ENCODE measurements at regions not wholly inside any gene's neighbourhood (a gene's known extent, or its start where the extent isn't known, plus 50 kb on each side); places are given as distances from the start of the nearest gene placed in this dataset.
"Not testable (repeated sequence)": the region's sequence is repeated elsewhere in the genome, so short reads cannot be mapped to it uniquely, and the experiment has no call there.

DNA sequence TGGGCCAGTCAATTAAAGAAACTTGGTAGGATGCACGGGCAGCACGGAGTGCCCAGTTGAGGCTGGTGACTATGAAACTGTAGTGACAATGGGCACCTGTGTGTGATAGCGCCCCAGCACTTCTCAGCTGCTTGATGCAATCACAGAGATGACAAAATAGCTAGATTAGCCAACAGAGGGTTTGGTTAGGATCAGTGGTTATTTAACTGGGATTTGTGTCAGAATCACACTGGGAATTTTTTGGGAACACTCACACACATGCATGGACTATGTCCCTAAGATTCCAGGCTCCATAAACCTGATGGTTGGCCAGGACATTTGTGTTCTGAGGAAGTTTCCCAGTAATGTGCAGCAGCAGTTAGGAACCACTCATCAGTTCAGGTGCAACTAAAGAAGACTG is 51.2 kb upstream of the DAAM1 start (continued):
- TF ChIP-seq, protein P1, sequence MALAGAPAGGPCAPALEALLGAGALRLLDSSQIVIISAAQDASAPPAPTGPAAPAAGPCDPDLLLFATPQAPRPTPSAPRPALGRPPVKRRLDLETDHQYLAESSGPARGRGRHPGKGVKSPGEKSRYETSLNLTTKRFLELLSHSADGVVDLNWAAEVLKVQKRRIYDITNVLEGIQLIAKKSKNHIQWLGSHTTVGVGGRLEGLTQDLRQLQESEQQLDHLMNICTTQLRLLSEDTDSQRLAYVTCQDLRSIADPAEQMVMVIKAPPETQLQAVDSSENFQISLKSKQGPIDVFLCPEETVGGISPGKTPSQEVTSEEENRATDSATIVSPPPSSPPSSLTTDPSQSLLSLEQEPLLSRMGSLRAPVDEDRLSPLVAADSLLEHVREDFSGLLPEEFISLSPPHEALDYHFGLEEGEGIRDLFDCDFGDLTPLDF (CRISPR knock-in tag; IDR thresholded peaks at IDR 0.05) = no peak
- TF ChIP-seq, protein P2, sequence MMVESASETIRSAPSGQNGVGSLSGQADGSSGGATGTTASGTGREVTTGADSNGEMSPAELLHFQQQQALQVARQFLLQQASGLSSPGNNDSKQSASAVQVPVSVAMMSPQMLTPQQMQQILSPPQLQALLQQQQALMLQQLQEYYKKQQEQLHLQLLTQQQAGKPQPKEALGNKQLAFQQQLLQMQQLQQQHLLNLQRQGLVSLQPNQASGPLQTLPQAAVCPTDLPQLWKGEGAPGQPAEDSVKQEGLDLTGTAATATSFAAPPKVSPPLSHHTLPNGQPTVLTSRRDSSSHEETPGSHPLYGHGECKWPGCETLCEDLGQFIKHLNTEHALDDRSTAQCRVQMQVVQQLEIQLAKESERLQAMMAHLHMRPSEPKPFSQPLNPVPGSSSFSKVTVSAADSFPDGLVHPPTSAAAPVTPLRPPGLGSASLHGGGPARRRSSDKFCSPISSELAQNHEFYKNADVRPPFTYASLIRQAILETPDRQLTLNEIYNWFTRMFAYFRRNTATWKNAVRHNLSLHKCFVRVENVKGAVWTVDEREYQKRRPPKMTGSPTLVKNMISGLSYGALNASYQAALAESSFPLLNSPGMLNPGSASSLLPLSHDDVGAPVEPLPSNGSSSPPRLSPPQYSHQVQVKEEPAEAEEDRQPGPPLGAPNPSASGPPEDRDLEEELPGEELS (CRISPR knock-in tag; IDR thresholded peaks at IDR 0.05) = no peak
- no peak for TF ChIP-seq ZNF423 (CRISPR knock-in tag; IDR thresholded peaks at IDR 0.05)

DNA sequence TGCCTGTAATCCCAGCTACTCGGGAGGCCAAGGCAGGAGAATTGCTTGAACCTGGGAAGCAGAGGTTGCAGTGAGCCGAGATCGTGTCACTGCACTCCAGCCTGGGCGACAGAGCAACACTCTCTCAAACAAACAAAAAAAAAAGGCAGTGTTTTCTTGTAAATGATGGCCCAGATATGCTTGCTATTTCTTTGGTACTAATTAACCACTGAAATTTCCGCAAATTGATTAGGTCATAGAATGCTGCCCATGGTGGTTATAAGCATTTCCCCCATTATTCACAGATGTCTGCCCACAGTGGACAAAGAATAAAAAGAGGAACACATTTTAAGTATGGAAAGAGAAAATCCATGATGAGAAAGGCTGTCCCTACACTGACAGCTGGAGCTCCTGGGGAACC is 49.9 kb upstream of the DAAM1 start:
- H3K27me3 Mint-ChIP-seq (ENCODE audit: low read depth); POLR2A ChIA-PET: not testable (repeated sequence)

More for the DNA sequence above, 49.9 kb upstream of the DAAM1 start:
- H3K4me1 Mint-ChIP-seq; DNase-seq (ENCODE audit: low spot score); H3K27ac Mint-ChIP-seq; H3K36me3 Mint-ChIP-seq; H3K9me3 Mint-ChIP-seq; H3K4me3 Mint-ChIP-seq; ATAC-seq; CTCF ChIA-PET: not testable (repeated sequence)
